Tibial nerve (tissue), 4 donors: ENCODE measurements at regions not wholly inside any gene's neighbourhood (a gene's known extent, or its start where the extent isn't known, plus 50 kb on each side); places are given as distances from the start of the nearest gene placed in this dataset.

Source experiments
- EP300 ChIP-seq, 2 donors: sonication (generic); formaldehyde crosslinking; IDR thresholded peaks; one replicate each; pipeline ENCODE4 v1.6.1; 2017; ENCODE audit warnings: antibody characterized with exemption in 2 of 2, mild to moderate bottlenecking in 1 of 2
- POLR2A ChIP-seq, 2 donors: fragments of 450-650 bp; IDR thresholded peaks; one replicate each; pipeline ENCODE4 v1.6.1; 2017; ENCODE audit warnings: antibody characterized with exemption in 2 of 2, mild to moderate bottlenecking in 2 of 2, moderate library complexity in 2 of 2
- TF ChIP-seq, protein P1 (sequence below), 5 experiments: fragments of 200-600 bp in 3 of 5; fragments of 450-650 bp in 2 of 5; sonication (generic) in 3 of 5; IDR thresholded peaks; one replicate each; pipeline ENCODE4 v1.5.1; 2016 to 2019; ENCODE audit warnings: antibody characterized with exemption in 5 of 5, mild to moderate bottlenecking in 3 of 5, moderate library complexity in 2 of 5

DNA sequence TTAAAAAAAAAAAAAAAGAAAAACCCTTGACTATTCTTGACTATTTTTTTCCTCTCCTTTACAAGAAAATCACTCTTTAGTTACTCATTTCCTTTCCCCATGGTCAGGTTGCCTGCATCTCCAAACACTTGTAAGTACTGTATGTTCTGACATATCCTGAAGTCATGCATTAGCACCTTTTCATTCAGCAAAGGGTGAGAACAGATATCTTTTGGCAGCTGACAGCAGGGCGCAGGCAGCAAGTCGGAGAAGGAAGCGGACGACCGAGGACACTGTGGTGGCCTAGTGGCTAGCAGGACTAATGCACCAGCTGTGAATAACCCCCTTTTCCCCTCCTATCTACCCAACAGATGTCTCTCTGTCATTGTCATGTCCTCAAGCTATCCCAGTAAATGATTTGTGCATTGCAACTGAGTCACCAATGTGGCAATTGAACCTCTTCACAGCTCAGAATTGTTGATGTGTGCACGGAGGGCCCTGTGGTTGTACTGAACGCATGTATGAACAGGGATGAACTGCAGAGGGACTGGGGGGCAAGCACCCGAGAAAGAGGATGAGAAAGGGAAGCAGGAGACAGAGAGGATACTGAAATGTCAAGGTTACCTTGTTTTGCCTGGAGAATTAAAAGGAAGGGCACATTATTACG, 996.0 kb upstream of the ARRDC3 start:
- TF ChIP-seq, protein P1, sequence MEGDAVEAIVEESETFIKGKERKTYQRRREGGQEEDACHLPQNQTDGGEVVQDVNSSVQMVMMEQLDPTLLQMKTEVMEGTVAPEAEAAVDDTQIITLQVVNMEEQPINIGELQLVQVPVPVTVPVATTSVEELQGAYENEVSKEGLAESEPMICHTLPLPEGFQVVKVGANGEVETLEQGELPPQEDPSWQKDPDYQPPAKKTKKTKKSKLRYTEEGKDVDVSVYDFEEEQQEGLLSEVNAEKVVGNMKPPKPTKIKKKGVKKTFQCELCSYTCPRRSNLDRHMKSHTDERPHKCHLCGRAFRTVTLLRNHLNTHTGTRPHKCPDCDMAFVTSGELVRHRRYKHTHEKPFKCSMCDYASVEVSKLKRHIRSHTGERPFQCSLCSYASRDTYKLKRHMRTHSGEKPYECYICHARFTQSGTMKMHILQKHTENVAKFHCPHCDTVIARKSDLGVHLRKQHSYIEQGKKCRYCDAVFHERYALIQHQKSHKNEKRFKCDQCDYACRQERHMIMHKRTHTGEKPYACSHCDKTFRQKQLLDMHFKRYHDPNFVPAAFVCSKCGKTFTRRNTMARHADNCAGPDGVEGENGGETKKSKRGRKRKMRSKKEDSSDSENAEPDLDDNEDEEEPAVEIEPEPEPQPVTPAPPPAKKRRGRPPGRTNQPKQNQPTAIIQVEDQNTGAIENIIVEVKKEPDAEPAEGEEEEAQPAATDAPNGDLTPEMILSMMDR (IDR thresholded peaks at IDR 0.05), result no peak
- TF ChIP-seq POLR2A (IDR thresholded peaks at IDR 0.05) (no peak), EP300 (IDR thresholded peaks at IDR 0.05) (no peak)
